ENCODE measurements at regions not wholly inside any gene's neighbourhood (a gene's known extent, or its start where the extent isn't known, plus 50 kb on each side); places are given as distances from the start of the nearest gene placed in this dataset.

- TF ChIP-seq EZH2 (IDR thresholded peaks at IDR 0.05; ENCODE audit: insufficient read depth, poor library complexity, severe bottlenecking), result no peak
- no peak for TF ChIP-seq EZH2phosphoT487 (IDR thresholded peaks at IDR 0.05; ENCODE audit: insufficient read depth, low read depth)
Observed at GRCh38 chr11:116219171-116219635, 553.6 kb downstream of the BUD13 start.

Data from GM23248 (cell line).